GM19397 (cell line): ENCODE measurements at regions not wholly inside any gene's neighbourhood (a gene's known extent, or its start where the extent isn't known, plus 50 kb on each side); places are given as distances from the start of the nearest gene placed in this dataset.

ENCODE experiments used
- ATAC-seq: cut with Tn5 transposase; IDR thresholded peaks from one replicate; pipeline ENCODE4 v1.9.1; 2021; ENCODE audit warnings: mild to moderate bottlenecking, moderate library complexity; ENCODE audit not compliant: unreplicated experiment

GRCh38 chr4:165666836-165667235 is 206.2 kb upstream of the TLL1 start:
- ATAC-seq, result no peak

DNA sequence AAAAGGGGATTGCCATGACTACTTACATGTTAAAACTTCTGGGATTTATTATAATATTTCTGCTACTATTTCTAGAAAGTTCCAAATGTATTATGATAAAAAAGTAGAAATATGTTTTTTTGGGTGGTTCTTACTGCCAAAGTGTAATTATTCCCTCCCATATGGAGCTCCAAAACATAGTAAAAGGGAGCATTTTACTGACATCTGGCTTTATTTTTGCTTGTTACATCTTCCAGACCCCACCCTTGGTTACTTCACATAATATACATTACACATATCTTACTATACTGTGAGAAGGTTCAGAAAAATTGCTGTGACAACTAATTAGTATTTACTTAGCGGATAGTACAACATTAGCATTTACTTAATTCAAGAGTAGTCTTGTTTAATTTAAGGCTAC is 205.1 kb upstream of the TLL1 start:
- no peak for ATAC-seq

DNA sequence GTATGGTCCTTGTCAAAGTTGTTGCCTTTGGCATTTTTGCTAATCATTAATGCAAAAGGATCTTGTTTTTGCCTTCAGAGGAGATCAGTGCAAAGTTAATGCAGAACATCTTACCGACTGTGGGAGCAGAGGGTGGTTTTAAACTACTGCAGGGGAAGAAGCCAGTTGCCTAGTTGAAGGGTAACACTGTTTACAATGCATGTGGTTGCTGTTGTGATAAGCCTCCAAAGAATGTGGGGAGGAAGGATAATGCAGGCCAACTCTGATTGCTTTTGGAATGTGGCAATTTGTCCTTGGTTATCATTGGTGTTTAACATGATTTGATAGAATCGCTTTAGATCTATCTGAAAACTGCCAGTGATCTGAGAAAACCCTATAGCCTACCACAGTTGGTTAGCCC is 204.3 kb upstream of the TLL1 start:
- ATAC-seq, result no peak

- no peak for ATAC-seq
Observed at GRCh38 chr4:165677081-165677480, 196.0 kb upstream of the TLL1 start.

DNA sequence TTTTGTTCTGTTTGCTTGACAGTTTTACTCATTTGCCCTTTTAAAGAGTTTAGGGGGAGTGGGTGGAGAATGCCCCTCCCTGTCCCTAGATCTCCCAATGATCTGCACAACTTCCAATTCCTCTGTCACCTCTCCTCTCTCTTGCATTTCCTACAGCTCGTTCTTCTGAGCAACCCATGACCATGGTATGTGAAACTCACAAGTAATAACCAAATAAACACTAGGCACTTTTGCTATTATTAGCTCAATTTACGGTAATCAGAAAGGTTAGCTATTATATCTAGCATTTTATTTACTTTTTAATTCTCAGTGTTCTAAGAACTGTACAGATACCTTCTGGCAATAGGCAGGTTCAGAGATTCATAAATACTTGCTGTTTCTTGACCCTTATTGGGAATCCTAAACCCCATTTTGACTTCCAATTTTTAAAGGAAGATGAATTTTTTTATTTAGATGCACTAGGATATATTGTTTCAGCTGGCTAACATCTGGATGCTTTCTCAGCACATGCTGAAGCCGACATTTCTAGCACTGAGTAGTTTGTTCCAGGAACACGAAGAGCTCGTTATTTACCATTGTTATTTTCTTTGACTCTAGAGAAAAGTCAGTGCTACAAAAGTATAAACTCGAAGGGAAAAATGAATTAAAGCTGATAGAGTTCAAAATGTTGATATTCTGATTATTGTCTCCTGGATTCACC is 194.7 kb upstream of the TLL1 start:
- no peak for ATAC-seq

DNA sequence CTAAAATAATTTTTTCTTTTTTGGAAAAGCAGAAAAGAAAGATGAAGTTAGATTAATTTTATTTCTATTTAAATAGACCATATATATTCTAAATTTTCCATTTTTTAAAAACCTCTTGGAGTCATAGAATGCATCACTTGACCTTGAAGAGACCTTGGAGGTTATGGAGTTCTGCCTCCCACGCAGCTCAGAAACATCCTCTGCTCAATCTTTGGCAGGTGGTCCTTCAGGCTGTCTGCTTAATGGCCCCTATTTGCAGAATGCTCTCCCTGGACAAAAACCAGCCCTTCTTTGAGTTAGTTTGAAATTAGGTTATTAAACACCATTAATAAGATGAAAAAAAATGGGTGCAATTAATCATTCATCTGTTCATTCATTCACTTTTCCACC is 194.1 kb upstream of the TLL1 start:
- no peak for ATAC-seq

DNA sequence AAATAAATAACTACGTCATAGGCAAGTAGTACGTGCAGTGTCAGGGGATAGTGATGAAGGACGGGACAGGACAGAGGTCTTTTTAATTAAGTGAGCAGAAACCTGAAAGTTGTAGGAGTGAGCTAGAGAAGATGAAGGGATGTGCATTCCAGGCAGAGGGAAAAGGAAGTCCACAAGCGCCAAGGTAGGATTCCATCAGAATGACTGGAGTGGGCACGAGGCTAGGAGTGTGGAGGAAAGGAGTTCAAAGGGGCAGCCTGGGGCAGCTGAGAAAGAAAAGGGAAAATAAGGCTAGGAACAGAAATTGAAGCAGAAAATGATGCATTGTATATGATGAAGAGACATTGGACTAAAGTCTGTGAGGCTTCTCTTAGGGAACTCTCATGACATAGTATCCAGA is 192.2 kb upstream of the TLL1 start:
- ATAC-seq, result no peak

- no peak for ATAC-seq
Observed at GRCh38 chr4:165682611-165683010, 190.4 kb upstream of the TLL1 start.

GRCh38 chr4:165684177-165684805 is 188.7 kb upstream of the TLL1 start:
- ATAC-seq, result no peak

DNA sequence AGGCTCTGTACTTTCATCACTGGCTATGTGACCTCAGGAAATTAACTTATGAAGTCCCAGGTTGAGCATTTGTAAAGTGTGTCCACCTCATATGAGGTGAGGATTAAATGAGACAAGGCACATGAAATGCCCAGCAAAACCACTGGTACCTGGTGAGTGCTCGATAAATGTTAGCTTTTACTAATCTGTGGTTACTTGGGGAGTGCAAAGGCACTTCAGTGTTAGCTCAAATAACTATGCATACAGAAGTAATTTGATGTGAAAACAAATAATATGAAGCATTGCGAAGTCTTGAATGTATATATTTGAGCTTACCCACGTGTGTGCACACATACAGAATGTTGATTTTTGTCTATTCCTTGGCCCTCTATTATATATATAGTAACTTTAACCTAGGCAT is 186.3 kb upstream of the TLL1 start:
- ATAC-seq, result no peak

DNA sequence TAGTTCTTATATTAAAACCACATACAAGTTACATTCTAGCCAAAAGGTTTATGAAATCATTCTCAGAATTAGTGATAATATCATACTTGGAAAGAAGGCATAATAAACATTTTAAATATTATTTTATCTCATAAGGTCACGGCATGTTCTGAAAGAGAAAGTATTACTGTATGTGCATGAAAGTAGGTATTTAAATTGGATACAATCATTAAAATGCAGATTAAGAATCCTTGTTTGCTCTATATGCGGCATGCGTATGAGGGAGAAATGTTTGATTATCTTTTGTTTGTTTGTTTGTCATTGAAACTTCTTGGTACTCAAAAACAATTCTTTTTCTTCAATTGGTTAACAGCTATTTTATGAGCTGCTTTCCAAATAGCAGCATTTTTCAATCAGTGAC is 183.9 kb upstream of the TLL1 start:
- ATAC-seq, result no peak

DNA sequence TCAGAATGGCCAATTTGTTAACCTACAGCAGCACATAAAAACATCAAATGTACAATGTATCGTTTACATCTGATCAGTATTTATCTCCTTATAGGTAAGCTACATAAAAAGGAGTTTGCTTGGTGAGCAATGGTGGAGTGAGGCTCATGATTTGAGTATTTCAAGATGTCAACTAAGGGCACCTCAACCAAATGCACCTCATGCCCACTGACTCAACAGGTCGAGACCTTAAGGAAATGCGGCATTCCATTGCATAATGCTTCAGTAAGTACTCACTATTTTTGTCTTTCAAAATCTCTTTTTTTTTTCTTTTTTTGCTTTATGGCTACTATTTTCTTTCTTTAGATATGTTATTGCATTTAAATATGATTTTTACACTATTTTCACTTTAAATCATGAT is 181.0 kb upstream of the TLL1 start:
- ATAC-seq, result no peak

DNA sequence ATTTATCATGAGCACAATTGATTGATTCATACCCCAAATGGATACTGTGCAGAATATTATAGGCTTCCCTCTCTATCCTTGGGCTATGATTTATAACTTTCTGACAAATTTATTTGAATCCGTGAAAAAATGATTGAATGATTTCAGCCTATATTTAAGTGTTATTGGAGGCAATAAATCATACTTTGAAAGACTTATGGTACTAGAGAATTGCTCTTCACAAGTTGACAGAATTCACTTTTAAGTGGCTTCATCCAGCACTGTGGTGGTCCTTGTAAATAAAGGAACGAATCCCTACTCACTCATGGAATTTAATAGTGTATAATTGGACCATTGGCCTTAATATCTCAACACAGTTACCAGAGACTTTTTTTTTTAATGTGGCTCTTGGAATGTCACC is 174.8 kb upstream of the TLL1 start:
- no peak for ATAC-seq

DNA sequence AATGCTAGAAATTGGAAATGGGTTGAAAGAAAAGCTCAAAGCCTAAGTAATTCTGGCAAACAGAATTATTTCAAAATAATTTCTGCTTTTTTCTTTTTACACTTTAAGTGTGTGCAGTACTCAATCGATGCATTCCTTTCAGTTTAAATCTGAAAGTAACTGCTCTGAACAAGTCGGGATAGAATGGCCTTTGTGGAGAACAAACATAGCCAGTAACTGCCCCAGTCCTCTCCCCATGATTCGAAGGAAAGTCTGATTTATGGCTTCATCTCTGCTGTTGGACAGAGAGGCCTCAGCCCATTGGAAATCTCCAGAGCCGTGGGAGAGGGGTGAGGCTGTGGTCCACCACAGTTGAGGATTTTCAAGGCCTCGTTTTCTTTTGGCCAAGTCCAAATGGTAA is 174.0 kb upstream of the TLL1 start:
- no peak for ATAC-seq

DNA sequence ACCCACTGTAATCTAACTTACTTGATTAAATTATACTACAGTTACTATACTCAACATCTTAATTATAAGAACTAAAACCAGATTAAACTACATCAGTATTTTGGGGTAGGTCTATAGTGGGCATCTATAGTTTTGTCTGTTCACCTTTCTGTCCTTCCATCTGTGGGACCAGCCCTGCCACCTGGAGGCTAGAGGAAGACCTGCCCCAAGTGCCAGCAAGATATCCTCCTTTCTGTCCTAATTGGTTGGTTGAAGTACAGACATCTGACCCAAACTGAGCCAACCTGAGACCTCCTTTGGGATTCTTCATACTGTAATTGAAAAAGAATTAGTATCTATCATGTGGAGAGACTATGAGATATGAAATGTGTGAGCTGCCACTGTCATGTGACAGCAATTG is 172.2 kb upstream of the TLL1 start:
- no peak for ATAC-seq

GRCh38 chr4:165707128-165707527 is 165.9 kb upstream of the TLL1 start:
- ATAC-seq, result no peak

DNA sequence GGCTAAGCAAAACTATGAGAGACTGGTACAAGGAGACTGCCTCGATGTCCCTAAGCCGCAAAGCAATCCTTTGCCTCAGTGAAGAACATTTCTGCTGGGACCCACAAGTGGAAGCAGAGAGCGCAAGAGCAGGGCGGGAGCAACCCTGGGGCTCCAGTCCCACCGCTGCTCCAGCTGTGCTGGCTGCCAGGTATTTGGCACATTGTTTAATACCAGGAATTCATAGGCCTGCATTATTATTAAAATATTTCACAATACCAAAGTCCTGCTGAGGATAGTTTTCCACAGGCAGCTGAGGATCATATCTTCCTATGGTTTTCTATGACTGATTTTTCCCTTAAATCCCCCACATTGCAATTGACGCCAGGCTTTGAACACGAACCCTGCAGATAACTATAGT is 163.5 kb upstream of the TLL1 start:
- no peak for ATAC-seq

- no peak for ATAC-seq
Observed at GRCh38 chr4:165709973-165710526, 163.0 kb upstream of the TLL1 start.

- ATAC-seq, result no peak
Observed at GRCh38 chr4:165711436-165711835, 161.6 kb upstream of the TLL1 start.

- ATAC-seq, result no peak
Observed at GRCh38 chr4:165711912-165712311, 161.1 kb upstream of the TLL1 start.

GRCh38 chr4:165714650-165715049 is 158.4 kb upstream of the TLL1 start:
- ATAC-seq, result no peak

- ATAC-seq, result no peak
Observed at GRCh38 chr4:165715211-165715610, 157.8 kb upstream of the TLL1 start.

DNA sequence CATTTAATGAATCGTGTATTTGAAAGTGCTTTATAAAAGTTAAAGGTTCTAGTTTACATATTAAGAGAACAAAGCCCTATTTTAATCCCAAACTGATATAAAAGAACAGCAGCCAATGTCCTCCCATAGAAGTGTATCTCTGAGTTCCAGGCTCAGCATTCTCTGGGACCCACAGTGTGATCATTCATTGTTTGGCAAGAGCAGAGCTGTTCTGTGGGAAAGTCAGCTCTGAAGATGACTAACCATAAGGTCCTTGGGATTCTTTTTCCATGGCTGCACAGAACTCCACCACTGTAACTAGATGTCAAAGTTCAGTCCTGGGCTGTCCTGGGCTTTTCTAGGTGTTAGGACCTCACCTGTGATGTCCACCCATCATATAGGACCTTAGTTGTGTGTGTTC is 157.0 kb upstream of the TLL1 start:
- ATAC-seq, result no peak
